Cardiac fibroblast (primary cell): ENCODE measurements at regions not wholly inside any gene's neighbourhood (a gene's known extent, or its start where the extent isn't known, plus 50 kb on each side); places are given as distances from the start of the nearest gene placed in this dataset.

ENCODE experiments used
- DNase-seq, 2 donors: peaks; one replicate each; pipeline versions ENCODE4 v3.0.0 to v3.0.0-alpha.2; 2010; ENCODE audit warnings: low read depth in 2 of 2
- H3K4me3 ChIP-seq, 2 donors: replicated peaks in 1 of 2; 1 replicate in 1 of 2; 2 replicates in 1 of 2; pipeline ENCODE4 v1.5.1; 2011; ENCODE audit warnings: low read depth in 2 of 2, low read length in 2 of 2, mild to moderate bottlenecking in 2 of 2, moderate library complexity in 1 of 2
- TF ChIP-seq, protein P1 (sequence below): IDR thresholded peaks from one replicate; pipeline ENCODE4 v1.5.1; 2011; ENCODE audit warnings: low read depth, mild to moderate bottlenecking, low read length, inconsistent platforms

GRCh38 chr21:25464275-25464674 is 143.0 kb downstream of the MRPL39 start:
- TF ChIP-seq, protein P1, sequence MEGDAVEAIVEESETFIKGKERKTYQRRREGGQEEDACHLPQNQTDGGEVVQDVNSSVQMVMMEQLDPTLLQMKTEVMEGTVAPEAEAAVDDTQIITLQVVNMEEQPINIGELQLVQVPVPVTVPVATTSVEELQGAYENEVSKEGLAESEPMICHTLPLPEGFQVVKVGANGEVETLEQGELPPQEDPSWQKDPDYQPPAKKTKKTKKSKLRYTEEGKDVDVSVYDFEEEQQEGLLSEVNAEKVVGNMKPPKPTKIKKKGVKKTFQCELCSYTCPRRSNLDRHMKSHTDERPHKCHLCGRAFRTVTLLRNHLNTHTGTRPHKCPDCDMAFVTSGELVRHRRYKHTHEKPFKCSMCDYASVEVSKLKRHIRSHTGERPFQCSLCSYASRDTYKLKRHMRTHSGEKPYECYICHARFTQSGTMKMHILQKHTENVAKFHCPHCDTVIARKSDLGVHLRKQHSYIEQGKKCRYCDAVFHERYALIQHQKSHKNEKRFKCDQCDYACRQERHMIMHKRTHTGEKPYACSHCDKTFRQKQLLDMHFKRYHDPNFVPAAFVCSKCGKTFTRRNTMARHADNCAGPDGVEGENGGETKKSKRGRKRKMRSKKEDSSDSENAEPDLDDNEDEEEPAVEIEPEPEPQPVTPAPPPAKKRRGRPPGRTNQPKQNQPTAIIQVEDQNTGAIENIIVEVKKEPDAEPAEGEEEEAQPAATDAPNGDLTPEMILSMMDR, result no peak
- DNase-seq, result peak in 1 of 2 donors; percentile 21
- H3K4me3 ChIP-seq, result no peak overlapping the region

DNA sequence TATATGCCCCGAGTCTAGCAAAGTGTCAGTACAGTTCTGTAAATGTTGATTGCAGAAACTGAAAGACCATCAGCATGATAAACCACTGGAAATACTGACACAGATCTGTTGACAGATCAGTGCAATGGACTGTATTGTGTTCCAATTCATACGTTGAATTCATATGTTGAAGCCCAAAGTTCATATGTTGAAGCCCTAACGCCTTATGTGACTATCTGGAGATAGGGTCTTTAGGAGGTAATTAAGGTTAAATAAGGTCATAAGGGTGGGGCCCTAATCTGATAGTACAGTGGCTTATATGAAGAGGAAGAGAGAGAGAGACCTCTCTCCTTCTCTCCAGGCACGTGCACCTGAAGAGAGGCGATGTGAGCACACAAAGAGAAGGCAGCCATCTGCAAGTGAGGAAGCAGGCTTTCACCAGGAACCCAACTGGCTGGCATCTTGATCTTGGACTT is 144.7 kb downstream of the MRPL39 start:
- DNase-seq, result no peak
- TF ChIP-seq, protein P1, result no peak
- no peak overlapping the region for H3K4me3 ChIP-seq

- TF ChIP-seq, protein P1, result no peak
- DNase-seq, result peak in 1 of 2 donors; percentile 9
Observed at GRCh38 chr21:25461725-25462124, 145.6 kb downstream of the MRPL39 start.

DNA sequence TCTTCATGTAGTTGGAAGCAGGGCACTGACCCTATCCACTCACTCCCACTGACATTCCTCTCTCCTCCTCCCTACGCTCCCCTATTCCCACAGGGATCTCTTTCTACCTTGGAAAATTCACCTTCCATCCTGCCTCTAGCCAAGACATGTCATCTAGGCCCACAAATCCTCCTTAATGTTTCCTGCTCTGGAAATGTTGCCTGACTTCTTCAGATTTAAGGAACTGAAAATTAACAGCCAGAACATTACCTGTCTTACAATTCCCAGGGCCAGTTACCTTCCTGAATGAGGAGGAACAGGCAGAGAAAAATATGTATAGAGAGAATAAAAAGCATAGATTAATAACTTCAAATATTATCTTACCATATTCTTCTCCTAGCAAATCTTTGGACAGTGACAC is 147.3 kb downstream of the MRPL39 start:
- no peak overlapping the region for H3K4me3 ChIP-seq
- DNase-seq, result no peak
- TF ChIP-seq, protein P1, result no peak

More at GRCh38 chr21:25461725-25462124, 145.6 kb downstream of the MRPL39 start:
- H3K4me3 ChIP-seq, result no peak overlapping the region

GRCh38 chr21:25459365-25459764 is 147.9 kb downstream of the MRPL39 start:
- TF ChIP-seq, protein P1, result no peak
- no peak overlapping the region for H3K4me3 ChIP-seq
- no peak for DNase-seq

DNA sequence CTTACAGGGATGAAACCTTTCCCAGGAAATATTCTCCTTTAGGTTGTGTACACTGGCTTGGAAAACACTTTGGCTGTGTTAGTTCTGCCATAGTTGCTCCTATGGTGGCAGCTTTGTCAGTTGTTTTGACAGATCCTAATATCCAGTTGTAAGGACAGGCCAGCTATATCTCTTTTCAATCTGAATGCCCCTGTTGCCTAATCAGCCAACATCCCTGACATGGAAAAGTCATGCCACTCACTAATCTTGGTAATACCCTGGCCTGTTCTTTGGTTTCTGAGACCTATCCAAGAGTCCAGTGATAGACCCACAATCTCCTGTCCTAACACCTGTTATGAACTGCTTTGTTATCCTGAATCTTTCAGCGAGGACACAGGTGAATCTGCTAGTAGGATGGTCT is 148.8 kb downstream of the MRPL39 start:
- no peak for DNase-seq
- TF ChIP-seq, protein P1, result no peak

GRCh38 chr21:25457946-25458345 is 149.3 kb downstream of the MRPL39 start:
- DNase-seq, result no peak
- TF ChIP-seq, protein P1, result no peak
- no peak overlapping the region for H3K4me3 ChIP-seq

More for the DNA sequence above, 148.8 kb downstream of the MRPL39 start:
- no peak overlapping the region for H3K4me3 ChIP-seq
